ENCODE measurements at regions not wholly inside any gene's neighbourhood (a gene's known extent, or its start where the extent isn't known, plus 50 kb on each side); places are given as distances from the start of the nearest gene placed in this dataset.
"Not testable (repeated sequence)": the region's sequence is repeated elsewhere in the genome, so short reads cannot be mapped to it uniquely, and the experiment has no call there.

DNA sequence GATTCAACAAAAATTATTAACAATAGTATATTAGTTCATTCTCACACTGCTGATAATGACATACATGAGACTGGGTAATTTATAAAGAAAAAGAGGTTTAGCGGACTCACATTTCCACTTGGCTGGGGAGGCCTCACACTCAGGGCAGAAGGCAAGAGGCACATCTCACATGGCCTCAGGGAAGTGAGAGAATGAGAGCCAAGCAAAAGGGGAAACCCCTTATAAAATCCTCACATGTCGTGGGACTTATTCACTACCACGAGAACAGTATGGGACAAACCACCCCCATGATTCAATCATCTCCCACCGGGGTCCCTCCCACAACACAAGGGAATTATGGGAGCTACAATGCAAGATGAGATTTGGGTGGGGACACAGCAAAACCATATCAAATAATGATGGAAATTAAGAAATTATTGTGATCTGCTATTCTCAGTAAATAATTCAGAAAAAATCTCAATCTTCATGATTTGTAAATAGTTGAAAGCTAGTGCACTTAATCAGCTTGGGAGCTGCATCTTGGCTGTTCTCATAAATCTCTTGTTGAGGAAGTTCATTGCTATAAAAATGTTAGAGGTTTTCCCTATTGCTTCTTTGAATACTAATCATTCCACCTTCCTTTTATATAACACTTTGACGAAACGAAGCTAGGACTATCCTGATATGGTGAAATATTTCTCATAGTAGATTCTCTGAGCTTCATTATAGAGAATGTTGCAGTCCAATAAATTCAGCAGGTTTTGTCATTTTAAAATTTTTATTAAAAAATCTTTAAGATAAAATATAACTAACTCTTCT lies 179.2 kb downstream of the SPDYE17 start:
- H3K27ac ChIP-seq, H3K4me3 ChIP-seq: not testable (repeated sequence)

DNA sequence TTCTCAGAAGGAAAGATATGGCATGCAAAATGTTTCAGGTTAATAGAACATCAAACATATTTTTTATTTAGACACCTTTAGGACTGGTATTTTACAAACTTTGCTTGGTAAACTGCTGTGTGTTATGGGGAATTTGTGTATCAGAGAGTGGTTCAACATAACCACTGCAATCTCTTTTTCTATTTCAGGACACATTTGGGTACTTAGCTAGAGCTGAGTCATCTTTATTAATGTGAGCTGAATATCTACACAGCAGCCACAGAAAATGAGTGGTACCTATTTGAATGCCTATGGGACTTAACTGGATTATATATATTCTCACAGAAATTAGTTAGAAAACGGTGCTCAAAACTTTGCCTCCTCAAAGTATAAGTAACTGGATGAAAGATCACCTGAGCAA lies 179.8 kb downstream of the SPDYE17 start:
- not testable (repeated sequence) for H3K27ac ChIP-seq, H3K4me3 ChIP-seq

DNA sequence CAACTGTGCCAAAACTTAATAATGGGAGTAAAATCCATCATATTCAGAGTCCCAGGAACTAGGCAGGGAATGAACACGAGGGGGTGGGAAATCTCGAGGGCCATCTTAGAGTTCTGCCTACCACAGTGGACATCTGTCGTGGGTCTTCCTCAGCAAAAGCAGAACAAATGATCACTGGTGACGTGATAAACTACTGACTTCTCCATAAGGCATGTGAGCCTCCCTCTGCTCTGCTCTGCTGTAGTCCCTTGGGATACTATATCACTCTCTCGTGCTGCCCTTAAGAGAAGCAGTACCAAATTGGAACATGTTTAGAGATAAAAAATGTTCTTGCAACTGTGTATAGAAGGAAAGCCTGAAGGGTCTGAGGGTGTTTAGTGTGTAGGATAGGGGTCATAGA lies 180.5 kb downstream of the SPDYE17 start:
- H3K4me3 ChIP-seq, H3K27ac ChIP-seq: not testable (repeated sequence)

DNA sequence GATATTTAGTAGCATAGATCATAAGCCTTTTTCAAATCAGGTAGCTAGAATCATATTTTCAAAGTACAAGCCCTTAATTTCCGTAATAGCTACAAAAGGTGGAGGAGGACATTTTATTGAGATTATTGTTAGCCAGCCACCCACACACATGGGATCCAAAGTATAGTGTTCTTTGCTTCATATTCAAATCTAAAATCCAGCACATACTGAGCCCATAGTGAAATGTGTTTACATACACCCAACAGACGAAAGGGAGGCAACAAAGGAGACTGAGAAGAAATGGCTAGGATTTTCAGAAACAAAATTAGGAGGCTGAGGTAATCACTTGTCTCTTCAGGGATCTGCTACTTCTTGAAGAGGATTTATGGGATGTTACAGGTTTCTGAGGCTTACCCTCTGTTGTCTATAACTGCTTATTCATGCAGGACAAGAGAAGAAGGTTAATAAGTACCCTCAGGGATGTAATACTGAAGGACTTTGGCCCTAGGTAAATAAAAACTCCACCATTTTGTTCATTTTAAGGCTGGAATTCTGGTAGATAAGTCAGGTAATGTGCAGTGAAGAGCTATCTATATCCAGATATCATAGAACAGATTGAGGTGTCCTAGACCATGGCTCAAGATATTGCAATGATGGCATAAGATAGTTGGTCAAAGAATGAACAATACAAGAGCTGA lies 182.1 kb downstream of the SPDYE17 start:
- H3K4me3 ChIP-seq, H3K27ac ChIP-seq: not testable (repeated sequence)

- H3K27ac ChIP-seq, H3K4me3 ChIP-seq: not testable (repeated sequence)
Observed at GRCh38 chr7:76839879-76840278, 192.3 kb downstream of the SPDYE17 start.

- H3K4me3 ChIP-seq, H3K27ac ChIP-seq: not testable (repeated sequence)
Observed at GRCh38 chr7:76839214-76839613, 192.9 kb downstream of the SPDYE17 start.

GRCh38 chr7:76838357-76838756 lies 193.8 kb downstream of the SPDYE17 start:
- not testable (repeated sequence) for H3K27ac ChIP-seq, H3K4me3 ChIP-seq

- not testable (repeated sequence) for H3K4me3 ChIP-seq, H3K27ac ChIP-seq
Observed at GRCh38 chr7:76829233-76829632, 202.2 kb upstream of the POMZP3 start.

- not testable (repeated sequence) for H3K27ac ChIP-seq, H3K4me3 ChIP-seq
Observed at GRCh38 chr7:76826181-76826580, 199.1 kb upstream of the POMZP3 start.

DNA sequence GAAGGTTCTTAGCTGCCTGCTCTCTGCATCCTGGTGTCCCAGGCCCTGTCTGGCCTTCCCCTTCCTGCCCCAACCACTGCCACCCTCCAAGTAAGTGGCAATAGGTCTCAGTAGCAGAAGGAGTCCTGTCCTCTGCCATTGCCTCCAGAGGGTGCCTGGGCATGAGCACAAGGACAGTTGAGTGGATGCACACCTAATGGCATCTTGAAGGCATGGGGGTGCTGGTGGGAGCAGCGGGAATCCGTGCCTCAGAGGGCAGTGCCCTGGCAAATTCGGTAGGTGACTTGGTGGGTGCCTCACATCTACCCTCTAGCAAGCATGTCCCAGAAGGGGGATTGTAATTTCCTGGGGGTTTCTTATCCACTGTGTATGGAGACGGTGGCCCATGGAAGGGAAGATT lies 182.8 kb upstream of the POMZP3 start:
- not testable (repeated sequence) for H3K27ac ChIP-seq, H3K4me3 ChIP-seq

GRCh38 chr7:76807588-76808100 lies 180.6 kb upstream of the POMZP3 start:
- H3K4me3 ChIP-seq, H3K27ac ChIP-seq: not testable (repeated sequence)

DNA sequence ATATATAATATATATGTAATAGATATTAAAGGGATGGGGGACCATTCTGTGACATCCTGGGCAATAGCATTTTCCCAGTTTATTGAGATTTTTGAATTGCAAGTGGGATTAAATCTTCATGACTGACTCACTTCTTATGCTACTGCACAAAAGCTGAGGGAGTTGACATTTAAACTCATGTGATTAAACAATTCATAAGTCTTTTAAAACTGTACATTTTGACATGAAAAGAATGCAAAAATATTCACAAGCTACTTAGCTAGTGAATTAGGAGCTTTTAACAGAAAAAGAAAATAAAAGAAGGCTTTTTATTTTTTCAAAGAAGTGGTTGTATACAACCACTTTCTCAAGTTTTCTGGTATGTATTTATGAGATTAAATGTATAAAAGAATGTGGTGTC lies 179.4 kb upstream of the POMZP3 start:
- H3K27ac ChIP-seq = peak overlapping the region in 4 of 21 experiments; percentile 3 to 69 (median 60)
- H3K4me3 ChIP-seq = not testable (repeated sequence)

DNA sequence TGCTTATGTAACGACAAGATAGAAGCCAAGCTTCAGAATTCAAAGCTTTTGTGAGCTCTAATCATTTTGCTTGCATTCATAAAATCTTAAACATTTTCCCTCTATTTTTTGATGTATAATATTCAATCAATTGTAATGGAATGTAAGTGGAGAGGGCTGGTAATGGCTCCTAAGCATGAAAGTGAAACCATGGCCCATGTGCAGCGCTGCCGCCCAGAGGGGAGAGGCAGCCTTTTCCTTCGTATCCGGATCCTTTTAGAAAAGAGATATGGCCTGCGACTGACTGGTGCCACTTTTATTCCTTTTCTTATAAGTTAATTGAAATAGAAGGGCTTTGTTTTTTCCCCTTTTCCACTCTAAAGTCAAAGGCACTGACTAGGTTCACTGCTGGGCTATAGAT lies 178.9 kb upstream of the POMZP3 start:
- peak overlapping the region in 7 of 21 experiments; percentile 3 to 69 (median 32) for H3K27ac ChIP-seq
- H3K4me3 ChIP-seq = not testable (repeated sequence)

DNA sequence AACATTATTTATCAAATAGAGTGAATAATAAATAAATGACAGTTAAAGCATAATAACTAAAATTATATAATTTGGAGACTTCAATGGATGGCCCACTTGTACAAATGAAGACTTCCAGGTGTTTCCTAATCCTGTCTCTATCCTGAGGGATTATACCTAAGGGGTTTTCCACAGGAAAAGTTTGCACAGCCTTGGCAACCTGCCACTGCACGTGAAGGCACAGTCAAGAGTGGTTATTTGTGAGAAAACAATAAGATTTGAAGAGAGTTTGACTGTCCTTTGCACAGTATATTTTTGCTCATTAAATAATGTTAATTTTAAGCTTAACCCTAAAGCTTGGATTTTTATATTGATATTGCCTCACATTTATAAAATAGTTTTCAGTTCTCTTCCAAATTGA lies 178.2 kb upstream of the POMZP3 start:
- H3K27ac ChIP-seq = peak overlapping the region in 6 of 21 experiments; percentile 3 to 69 (median 40)
- not testable (repeated sequence) for H3K4me3 ChIP-seq

DNA sequence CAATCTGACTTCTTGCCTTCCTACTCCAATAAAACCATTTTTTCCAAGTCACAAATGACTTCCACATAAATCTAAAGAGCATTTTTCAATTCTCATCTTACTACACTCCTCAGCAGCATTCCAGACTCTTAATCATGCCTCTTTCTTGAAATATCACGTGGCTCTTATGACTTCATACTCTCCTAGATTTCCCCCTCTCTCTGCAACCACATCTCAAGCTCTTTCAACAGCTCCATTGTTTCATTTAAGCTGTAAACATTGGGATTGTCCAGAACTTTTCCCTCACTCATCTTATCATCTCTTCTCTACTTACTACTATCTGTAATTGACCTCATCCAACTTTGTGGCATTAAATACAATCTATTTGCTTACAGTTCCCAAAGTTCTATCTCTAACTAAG lies 170.6 kb upstream of the POMZP3 start:
- not testable (repeated sequence) for H3K4me3 ChIP-seq, H3K27ac ChIP-seq

GRCh38 chr7:76780693-76781092 lies 153.6 kb upstream of the POMZP3 start:
- H3K4me3 ChIP-seq = not testable (repeated sequence)

GRCh38 chr7:76774279-76774678 lies 147.2 kb upstream of the POMZP3 start:
- H3K27ac ChIP-seq, H3K4me3 ChIP-seq: not testable (repeated sequence)

More at GRCh38 chr7:76780693-76781092, 153.6 kb upstream of the POMZP3 start:
- H3K27ac ChIP-seq = not testable (repeated sequence)

DNA sequence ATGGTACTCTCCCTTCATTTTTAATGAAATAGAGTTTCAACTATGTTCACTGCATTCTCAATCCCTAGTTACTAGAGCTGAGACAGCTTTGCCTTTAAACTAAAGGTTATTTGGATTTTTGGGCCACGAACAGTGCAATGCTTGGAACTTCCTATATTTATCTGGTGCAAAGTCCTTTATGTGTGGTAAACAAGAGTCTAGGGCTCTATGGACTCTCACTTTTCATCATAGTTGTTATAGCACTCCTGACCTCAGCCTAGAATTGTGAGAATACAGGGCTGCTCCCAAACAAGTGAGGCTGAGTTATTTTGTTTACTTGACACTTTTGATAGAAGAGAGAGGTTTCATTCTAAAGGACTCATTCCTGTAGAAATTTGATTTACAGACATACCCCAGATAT lies 144.9 kb upstream of the POMZP3 start:
- not testable (repeated sequence) for H3K27ac ChIP-seq, H3K4me3 ChIP-seq

- not testable (repeated sequence) for H3K4me3 ChIP-seq, H3K27ac ChIP-seq
Observed at GRCh38 chr7:76763977-76764376, 136.9 kb upstream of the POMZP3 start.

- not testable (repeated sequence) for H3K4me3 ChIP-seq
Observed at GRCh38 chr7:76760546-76761220, 133.6 kb upstream of the POMZP3 start.

DNA sequence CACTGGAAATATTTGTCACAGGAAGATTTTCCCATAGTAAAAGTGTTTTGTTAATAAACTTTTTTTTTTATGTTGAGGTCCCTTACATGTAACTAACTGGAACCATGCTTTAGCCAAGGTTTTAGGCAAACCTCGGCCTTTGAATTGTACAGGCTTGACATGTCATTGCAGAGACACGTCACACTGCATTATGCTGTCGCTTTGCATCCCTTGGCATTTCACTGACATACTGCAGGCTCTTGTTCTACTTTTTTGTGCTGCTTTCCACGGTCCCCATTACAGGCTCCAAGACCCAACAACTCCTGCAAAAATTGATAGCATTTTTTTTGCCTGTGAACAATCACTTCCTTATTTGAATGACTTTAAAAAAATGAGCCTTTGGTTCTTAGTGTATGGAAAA lies 112.5 kb upstream of the POMZP3 start:
- not testable (repeated sequence) for H3K4me3 ChIP-seq, H3K27ac ChIP-seq

More at GRCh38 chr7:76760546-76761220, 133.6 kb upstream of the POMZP3 start:
- not testable (repeated sequence) for H3K27ac ChIP-seq

All from skin epidermis (tissue), 12 donors.